ENCODE measurements at regions not wholly inside any gene's neighbourhood (a gene's known extent, or its start where the extent isn't known, plus 50 kb on each side); places are given as distances from the start of the nearest gene placed in this dataset.
"Not testable (repeated sequence)": the region's sequence is repeated elsewhere in the genome, so short reads cannot be mapped to it uniquely, and the experiment has no call there.

GRCh38 chr11:41519696-41520095 lies 60.2 kb upstream of the LRRC4C start:
- DNase-seq, result no peak

- DNase-seq, result no peak
Observed at GRCh38 chr11:41522391-41522790, 62.9 kb upstream of the LRRC4C start.

- DNase-seq, result no peak
Observed at GRCh38 chr11:41522899-41523672, 63.6 kb upstream of the LRRC4C start.

- no peak for DNase-seq
Observed at GRCh38 chr11:41527530-41527929, 68.1 kb upstream of the LRRC4C start.

GRCh38 chr11:41532413-41532812 lies 73.0 kb upstream of the LRRC4C start:
- DNase-seq, result no peak

- no peak for DNase-seq
Observed at GRCh38 chr11:41533761-41534160, 74.3 kb upstream of the LRRC4C start.

- DNase-seq, result no peak
Observed at GRCh38 chr11:41534391-41534790, 74.9 kb upstream of the LRRC4C start.

- DNase-seq, result no peak
Observed at GRCh38 chr11:41534861-41535260, 75.4 kb upstream of the LRRC4C start.

GRCh38 chr11:41536021-41536568 lies 76.6 kb upstream of the LRRC4C start:
- DNase-seq, result no peak

GRCh38 chr11:41544902-41545301 lies 85.5 kb upstream of the LRRC4C start:
- not testable (repeated sequence) for DNase-seq

GRCh38 chr11:41578421-41579051 lies 119.1 kb upstream of the LRRC4C start:
- DNase-seq, result no peak

GRCh38 chr11:41579546-41579945 lies 120.1 kb upstream of the LRRC4C start:
- DNase-seq, result no peak

GRCh38 chr11:41609511-41609910 lies 150.1 kb upstream of the LRRC4C start:
- DNase-seq, result no peak

- DNase-seq, result no peak
Observed at GRCh38 chr11:41612415-41612814, 153.0 kb upstream of the LRRC4C start.

GRCh38 chr11:41613326-41613725 lies 153.9 kb upstream of the LRRC4C start:
- DNase-seq, result no peak

- DNase-seq, result no peak
Observed at GRCh38 chr11:41622707-41623359, 163.4 kb upstream of the LRRC4C start.

GRCh38 chr11:41659985-41660384 lies 200.5 kb upstream of the LRRC4C start:
- DNase-seq, result peak; percentile 13

- DNase-seq, result no peak
Observed at GRCh38 chr11:41660585-41660984, 201.1 kb upstream of the LRRC4C start.

- DNase-seq, result no peak
Observed at GRCh38 chr11:41665441-41666360, 206.2 kb upstream of the LRRC4C start.

GRCh38 chr11:41666951-41667653 lies 207.7 kb upstream of the LRRC4C start:
- no peak for DNase-seq

- DNase-seq, result no peak
Observed at GRCh38 chr11:41675205-41675604, 215.8 kb upstream of the LRRC4C start.

GRCh38 chr11:41713030-41713429 lies 253.6 kb upstream of the LRRC4C start:
- DNase-seq, result no peak

All from NCI-H446 treated with DMSO at 0.1 percent for 48 hours (cell line).